HG02642 (cell line): ENCODE measurements at regions not wholly inside any gene's neighbourhood (a gene's known extent, or its start where the extent isn't known, plus 50 kb on each side); places are given as distances from the start of the nearest gene placed in this dataset.
A peak's percentile ranks its signal among the peaks of the same experiment; 100 is the strongest.

Experiments used
- ATAC-seq: cut with Tn5 transposase; IDR thresholded peaks from one replicate; pipeline ENCODE4 v1.9.1; 2021; ENCODE audit warnings: mild to moderate bottlenecking; ENCODE audit not compliant: unreplicated experiment, poor library complexity

GRCh38 chr1:110766336-110766647, 91.6 kb upstream of the KCNA3 start:
- no peak for ATAC-seq

- no peak for ATAC-seq
Measured at GRCh38 chr1:110765640-110766335, 91.0 kb upstream of the KCNA3 start.

GRCh38 chr1:110763149-110763548, 88.4 kb upstream of the KCNA3 start:
- no peak for ATAC-seq

- ATAC-seq: no peak
Measured at GRCh38 chr1:110760321-110760720, 85.6 kb upstream of the KCNA3 start.

- ATAC-seq: no peak
Measured at GRCh38 chr1:110756506-110756905, 81.8 kb upstream of the KCNA3 start.

GRCh38 chr1:110752941-110753725, 78.4 kb upstream of the KCNA3 start:
- no peak for ATAC-seq

GRCh38 chr1:110750562-110750961, 75.8 kb upstream of the KCNA3 start:
- no peak for ATAC-seq

GRCh38 chr1:110749960-110750359, 75.2 kb upstream of the KCNA3 start:
- ATAC-seq: no peak

- no peak for ATAC-seq
Measured at GRCh38 chr1:110746644-110747259, 72.0 kb upstream of the KCNA3 start.

GRCh38 chr1:110743397-110743796, 68.7 kb upstream of the KCNA3 start:
- ATAC-seq: no peak

- ATAC-seq: no peak
Measured at GRCh38 chr1:110736900-110737605, 62.3 kb upstream of the KCNA3 start.

GRCh38 chr1:110734133-110734680, 59.5 kb upstream of the KCNA3 start:
- ATAC-seq: no peak

- ATAC-seq: no peak
Measured at GRCh38 chr1:110731529-110731928, 56.8 kb upstream of the KCNA3 start.

- no peak for ATAC-seq
Measured at GRCh38 chr1:110728388-110729001, 53.8 kb upstream of the KCNA3 start.

GRCh38 chr1:110727246-110727645, 52.5 kb upstream of the KCNA3 start:
- no peak for ATAC-seq

- peak; percentile 74 for ATAC-seq
Measured at GRCh38 chr1:110726755-110727154, 52.0 kb upstream of the KCNA3 start.
